ENCODE measurements at regions not wholly inside any gene's neighbourhood (a gene's known extent, or its start where the extent isn't known, plus 50 kb on each side); places are given as distances from the start of the nearest gene placed in this dataset.

DNA sequence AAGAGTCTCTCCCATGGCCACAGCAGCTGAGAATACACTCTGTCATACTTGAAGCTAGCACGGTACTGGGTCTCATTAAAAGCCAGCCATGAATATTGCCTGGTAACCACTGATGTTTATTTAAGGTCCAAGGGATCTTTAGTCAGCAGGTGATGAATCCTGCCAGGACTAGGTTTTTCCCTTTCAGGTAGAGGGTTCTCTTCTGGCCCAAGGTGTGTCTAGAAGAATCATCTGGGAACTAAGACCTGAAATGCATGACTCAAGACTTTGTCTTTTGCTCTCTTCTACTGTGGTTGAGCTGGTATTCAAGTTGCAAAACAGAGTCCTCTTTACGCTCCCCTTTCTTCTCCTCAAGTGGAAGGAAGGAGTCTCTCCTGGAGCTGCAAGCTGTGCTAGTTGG is 400.5 kb upstream of the FSIP2 start:
- TF ChIP-seq, protein P1, sequence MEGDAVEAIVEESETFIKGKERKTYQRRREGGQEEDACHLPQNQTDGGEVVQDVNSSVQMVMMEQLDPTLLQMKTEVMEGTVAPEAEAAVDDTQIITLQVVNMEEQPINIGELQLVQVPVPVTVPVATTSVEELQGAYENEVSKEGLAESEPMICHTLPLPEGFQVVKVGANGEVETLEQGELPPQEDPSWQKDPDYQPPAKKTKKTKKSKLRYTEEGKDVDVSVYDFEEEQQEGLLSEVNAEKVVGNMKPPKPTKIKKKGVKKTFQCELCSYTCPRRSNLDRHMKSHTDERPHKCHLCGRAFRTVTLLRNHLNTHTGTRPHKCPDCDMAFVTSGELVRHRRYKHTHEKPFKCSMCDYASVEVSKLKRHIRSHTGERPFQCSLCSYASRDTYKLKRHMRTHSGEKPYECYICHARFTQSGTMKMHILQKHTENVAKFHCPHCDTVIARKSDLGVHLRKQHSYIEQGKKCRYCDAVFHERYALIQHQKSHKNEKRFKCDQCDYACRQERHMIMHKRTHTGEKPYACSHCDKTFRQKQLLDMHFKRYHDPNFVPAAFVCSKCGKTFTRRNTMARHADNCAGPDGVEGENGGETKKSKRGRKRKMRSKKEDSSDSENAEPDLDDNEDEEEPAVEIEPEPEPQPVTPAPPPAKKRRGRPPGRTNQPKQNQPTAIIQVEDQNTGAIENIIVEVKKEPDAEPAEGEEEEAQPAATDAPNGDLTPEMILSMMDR (IDR thresholded peaks at IDR 0.05; ENCODE audit: low read depth, low read length, missing control alignments): no peak
- H3K4me3 ChIP-seq (ENCODE audit: low read depth, low read length): no peak overlapping the region
- no peak for DNase-seq (ENCODE audit: low read depth)

DNA sequence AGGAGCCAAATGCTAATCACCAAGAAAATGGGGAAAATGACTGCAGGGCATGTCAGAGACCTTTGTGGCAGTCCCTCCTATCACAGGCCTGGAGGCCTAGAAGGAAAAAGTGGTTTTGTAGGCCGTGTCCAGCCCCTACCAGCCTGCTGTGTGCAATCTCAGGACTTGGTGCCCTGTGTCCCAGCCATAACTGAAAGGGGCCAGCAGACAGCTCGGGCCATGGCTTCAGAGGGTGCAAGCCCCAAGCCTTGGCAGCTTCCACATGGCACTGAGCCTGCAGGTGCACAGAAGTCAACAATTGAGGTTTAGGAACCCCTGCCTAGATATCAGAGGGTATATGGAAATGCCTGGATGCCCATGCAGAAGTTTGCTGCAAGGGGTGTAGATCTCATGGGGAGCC is 391.2 kb upstream of the FSIP2 start:
- DNase-seq (ENCODE audit: low read depth): no peak
- TF ChIP-seq, protein P1 (IDR thresholded peaks at IDR 0.05; ENCODE audit: low read depth, low read length, missing control alignments): no peak
- H3K4me3 ChIP-seq (ENCODE audit: low read depth, low read length): no peak overlapping the region

DNA sequence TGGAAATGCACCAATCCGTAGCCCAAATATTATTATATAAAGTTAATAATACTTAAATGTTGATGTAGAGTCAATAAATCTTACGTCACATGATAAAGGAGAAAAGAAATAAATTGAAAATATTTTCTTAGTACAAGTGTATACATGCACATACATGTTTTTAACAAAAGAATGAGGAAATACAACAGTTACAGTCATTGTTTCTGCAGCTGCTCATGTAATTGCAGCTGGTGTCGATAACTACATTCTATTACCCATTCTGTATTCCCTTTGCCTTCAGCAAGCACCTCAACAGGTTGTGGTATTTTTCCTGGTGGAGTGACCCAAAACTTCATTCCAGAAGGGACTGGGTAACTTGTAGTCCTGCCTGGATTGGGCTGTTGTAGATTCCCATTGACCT is 377.8 kb upstream of the FSIP2 start:
- TF ChIP-seq, protein P1 (IDR thresholded peaks at IDR 0.05; ENCODE audit: low read depth, low read length, missing control alignments): no peak
- H3K4me3 ChIP-seq (ENCODE audit: low read depth, low read length): no peak overlapping the region
- DNase-seq (ENCODE audit: low read depth): no peak

DNA sequence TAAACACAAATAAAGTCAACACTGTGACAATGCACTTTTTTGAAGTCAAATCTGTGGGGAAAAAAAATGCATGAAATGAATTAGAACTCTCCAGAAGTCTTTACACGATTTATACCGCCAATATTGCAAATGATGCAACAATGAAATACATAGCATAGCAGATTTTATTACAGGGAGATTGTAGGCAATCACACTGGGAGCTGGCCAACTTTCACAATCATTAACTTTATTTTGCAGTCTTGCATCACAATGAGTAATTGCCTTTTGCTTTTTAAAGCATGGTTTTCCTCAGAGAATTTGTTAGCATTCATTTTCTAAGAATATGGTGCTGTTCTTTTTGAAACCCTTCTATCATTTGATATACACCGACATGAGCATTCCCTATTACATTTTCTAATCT is 366.4 kb upstream of the FSIP2 start:
- DNase-seq (ENCODE audit: low read depth): no peak
- no peak overlapping the region for H3K4me3 ChIP-seq (ENCODE audit: low read depth, low read length)
- TF ChIP-seq, protein P1 (IDR thresholded peaks at IDR 0.05; ENCODE audit: low read depth, low read length, missing control alignments): no peak

DNA sequence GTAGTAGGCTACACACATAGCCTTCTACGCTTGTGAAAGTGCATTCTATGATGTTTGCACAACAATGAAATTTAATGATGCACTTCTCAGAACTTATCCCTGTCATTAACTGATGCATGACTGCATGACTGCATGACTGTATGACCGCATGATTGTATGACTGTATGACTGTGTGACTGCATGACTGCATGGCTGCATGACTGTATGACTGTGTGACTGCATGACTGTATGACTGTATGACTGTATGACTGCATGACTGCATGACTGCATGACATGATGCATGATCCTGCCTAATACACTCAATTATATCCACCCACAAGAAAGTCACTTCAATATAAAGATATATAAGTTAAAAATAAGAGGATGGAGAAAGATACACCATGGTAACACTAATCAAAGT is 365.4 kb upstream of the FSIP2 start:
- DNase-seq (ENCODE audit: low read depth): no peak
- H3K4me3 ChIP-seq (ENCODE audit: low read depth, low read length): no peak overlapping the region
- TF ChIP-seq, protein P1 (IDR thresholded peaks at IDR 0.05; ENCODE audit: low read depth, low read length, missing control alignments): no peak

DNA sequence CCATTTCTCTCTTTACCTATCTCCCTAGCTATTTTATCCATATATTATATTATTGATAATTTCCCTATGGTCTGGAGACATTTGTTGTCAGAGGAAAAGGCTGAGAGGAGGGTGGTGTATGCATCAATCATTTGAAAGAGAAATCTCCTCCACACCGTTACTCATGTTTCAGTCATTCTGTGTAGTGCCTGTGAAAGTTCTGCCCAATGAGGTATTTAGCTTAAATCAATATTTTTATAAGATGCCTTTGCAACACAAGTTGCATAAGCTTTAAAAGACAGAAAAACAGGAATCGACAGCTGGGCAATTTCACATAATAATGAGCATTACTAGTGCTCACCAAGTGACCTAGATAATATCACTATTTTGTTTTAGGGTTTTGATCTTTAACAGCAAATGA is 363.7 kb upstream of the FSIP2 start:
- DNase-seq (ENCODE audit: low read depth): no peak

DNA sequence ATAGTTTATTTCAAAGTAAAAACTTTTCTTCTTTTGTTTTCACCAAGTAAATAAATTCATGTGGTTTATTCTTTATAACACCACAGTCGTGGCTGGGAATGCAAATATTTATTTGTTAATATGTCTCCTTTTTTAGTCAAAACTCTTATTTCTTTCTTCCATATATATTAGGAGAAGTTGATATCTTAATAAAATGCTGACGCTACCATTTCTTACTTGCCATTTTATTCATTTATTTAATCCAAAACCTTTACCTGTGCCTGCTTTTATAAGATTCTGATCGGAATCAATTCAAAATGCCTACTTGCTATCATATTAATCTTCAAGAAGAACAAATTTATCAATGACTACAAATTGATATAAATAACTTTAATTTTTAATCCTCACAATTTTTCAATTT is 362.9 kb upstream of the FSIP2 start:
- TF ChIP-seq, protein P1 (IDR thresholded peaks at IDR 0.05; ENCODE audit: low read depth, low read length, missing control alignments): no peak

More for the DNA sequence above, 363.7 kb upstream of the FSIP2 start:
- no peak overlapping the region for H3K4me3 ChIP-seq (ENCODE audit: low read depth, low read length)
- TF ChIP-seq, protein P1 (IDR thresholded peaks at IDR 0.05; ENCODE audit: low read depth, low read length, missing control alignments): no peak

More for the DNA sequence above, 362.9 kb upstream of the FSIP2 start:
- H3K4me3 ChIP-seq (ENCODE audit: low read depth, low read length): no peak overlapping the region
- no peak for DNase-seq (ENCODE audit: low read depth)
